ENCODE measurements at regions not wholly inside any gene's neighbourhood (a gene's known extent, or its start where the extent isn't known, plus 50 kb on each side); places are given as distances from the start of the nearest gene placed in this dataset.
"Not testable (repeated sequence)": the region's sequence is repeated elsewhere in the genome, so short reads cannot be mapped to it uniquely, and the experiment has no call there.

DNA sequence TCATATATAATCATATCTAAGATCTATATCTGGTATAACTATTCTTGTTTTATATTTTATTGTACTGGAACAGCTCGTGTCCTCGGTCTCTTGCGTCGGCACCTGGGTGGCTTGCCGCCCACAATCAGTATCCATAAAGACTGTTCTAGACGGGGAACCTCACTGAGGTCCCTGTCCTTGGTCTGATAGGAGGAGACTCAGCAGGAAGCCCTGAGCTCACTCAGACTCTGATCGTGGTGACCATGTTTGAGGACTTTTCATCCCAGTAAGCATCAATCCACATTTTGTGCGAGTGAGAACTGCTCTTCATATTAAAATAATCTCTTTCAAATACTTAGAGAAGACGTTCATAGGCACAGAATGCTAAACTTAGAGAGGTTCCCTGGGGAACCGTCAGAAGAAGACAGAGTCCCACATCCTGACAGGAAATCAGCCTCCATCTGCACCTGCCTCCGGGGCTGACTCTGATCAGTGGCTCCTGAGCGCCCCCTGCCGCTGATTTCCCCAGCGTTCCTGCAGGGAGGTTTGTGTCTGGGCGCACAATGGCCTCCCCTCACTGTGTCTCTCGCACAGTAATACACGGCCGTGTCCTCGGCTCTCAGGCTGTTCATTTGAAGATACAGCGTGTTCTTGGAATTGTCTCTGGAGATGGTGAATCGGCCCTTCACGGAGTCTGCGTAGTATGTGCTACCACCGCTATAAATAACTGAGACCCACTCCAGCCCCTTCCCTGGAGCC is 1065.9 kb downstream of the TMEM121 start:
- TF ChIP-seq, protein P1, sequence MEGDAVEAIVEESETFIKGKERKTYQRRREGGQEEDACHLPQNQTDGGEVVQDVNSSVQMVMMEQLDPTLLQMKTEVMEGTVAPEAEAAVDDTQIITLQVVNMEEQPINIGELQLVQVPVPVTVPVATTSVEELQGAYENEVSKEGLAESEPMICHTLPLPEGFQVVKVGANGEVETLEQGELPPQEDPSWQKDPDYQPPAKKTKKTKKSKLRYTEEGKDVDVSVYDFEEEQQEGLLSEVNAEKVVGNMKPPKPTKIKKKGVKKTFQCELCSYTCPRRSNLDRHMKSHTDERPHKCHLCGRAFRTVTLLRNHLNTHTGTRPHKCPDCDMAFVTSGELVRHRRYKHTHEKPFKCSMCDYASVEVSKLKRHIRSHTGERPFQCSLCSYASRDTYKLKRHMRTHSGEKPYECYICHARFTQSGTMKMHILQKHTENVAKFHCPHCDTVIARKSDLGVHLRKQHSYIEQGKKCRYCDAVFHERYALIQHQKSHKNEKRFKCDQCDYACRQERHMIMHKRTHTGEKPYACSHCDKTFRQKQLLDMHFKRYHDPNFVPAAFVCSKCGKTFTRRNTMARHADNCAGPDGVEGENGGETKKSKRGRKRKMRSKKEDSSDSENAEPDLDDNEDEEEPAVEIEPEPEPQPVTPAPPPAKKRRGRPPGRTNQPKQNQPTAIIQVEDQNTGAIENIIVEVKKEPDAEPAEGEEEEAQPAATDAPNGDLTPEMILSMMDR (IDR thresholded peaks at IDR 0.05), result peak; percentile 74
- not testable (repeated sequence) for TF ChIP-seq EZH2 (IDR thresholded peaks at IDR 0.05; ENCODE audit: borderline replicate concordance, insufficient read depth, low read depth, low read length, poor library complexity, severe bottlenecking)
